Fibroblast of the aortic adventitia (primary cell): ENCODE measurements at regions not wholly inside any gene's neighbourhood (a gene's known extent, or its start where the extent isn't known, plus 50 kb on each side); places are given as distances from the start of the nearest gene placed in this dataset.

Experiments used
- DNase-seq: peaks from one replicate; pipeline ENCODE4 v3.0.0-alpha.2; 2010; ENCODE audit warnings: low read depth
- H3K4me3 ChIP-seq: 2 replicates; pipeline ENCODE4 v1.5.1; 2011; ENCODE audit warnings: low read depth, mild to moderate bottlenecking, control low read depth, low read length, moderate library complexity
- TF ChIP-seq, protein P1 (sequence below): IDR thresholded peaks from 2 replicates; pipeline ENCODE4 v1.5.1; 2011; ENCODE audit warnings: mild to moderate bottlenecking, low read length, control low read depth, inconsistent platforms; ENCODE audit not compliant: insufficient read depth

DNA sequence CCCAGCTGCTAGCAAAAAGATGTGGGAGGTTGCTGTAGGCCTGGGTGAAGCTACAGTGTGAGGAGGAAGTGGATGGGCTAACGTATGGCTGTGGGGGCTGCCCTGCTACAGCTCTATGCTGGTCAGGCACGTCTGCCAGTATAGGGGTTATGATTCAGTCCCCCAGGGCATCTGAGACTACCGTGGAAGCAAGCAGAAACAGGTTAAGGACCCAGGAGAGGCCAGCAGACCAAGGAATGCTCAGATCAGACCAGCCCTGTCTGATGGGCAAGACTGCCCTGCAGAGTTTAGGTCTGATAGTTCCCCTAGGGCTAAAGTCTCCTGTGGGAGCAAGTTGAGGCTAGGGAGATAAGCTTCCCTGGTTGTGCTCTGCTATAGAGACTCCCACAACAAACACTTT, 416.1 kb upstream of the CTNND2 start:
- TF ChIP-seq, protein P1, sequence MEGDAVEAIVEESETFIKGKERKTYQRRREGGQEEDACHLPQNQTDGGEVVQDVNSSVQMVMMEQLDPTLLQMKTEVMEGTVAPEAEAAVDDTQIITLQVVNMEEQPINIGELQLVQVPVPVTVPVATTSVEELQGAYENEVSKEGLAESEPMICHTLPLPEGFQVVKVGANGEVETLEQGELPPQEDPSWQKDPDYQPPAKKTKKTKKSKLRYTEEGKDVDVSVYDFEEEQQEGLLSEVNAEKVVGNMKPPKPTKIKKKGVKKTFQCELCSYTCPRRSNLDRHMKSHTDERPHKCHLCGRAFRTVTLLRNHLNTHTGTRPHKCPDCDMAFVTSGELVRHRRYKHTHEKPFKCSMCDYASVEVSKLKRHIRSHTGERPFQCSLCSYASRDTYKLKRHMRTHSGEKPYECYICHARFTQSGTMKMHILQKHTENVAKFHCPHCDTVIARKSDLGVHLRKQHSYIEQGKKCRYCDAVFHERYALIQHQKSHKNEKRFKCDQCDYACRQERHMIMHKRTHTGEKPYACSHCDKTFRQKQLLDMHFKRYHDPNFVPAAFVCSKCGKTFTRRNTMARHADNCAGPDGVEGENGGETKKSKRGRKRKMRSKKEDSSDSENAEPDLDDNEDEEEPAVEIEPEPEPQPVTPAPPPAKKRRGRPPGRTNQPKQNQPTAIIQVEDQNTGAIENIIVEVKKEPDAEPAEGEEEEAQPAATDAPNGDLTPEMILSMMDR: no peak
- no peak for DNase-seq
- H3K4me3 ChIP-seq: no peak overlapping the region

DNA sequence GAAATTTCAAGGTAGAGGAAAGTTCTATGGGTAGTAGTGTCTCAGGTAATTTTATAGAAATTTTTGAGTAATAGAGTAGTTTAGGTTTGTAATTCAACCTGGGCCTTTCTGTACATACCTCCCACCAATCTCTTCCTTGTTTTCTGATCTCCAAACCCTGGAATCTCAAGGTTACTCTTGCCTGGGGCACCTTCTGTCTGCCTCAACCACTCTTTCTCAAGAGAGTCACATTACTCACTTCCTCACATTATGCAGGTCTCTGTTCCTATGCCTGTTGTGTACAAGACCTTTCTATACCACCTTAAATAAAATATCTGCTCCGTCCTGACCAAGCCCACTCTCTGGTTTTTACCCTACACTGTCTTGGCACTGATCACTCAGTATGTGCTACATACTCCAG, 412.6 kb upstream of the CTNND2 start:
- no peak overlapping the region for H3K4me3 ChIP-seq
- TF ChIP-seq, protein P1: no peak
- DNase-seq: no peak

DNA sequence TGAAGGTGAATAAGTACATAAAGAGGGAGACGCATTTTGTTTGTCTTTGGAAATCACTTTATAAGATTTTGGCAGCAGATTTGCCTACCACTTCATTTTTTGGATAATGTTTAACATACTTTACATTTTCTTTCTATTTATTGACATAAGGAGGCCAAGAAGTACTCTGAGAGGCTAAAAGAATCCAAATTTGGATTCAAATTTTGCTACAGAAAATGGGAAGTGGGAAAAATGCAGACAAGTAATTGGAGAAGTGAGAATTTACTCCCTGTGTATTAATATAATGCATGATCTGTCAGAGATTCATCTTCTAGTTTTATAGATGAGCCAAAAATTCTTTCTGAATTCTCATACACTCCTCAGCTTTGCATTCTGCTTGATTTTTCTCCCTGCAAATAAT, 411.2 kb upstream of the CTNND2 start:
- TF ChIP-seq, protein P1: no peak
- no peak overlapping the region for H3K4me3 ChIP-seq
- no peak for DNase-seq

DNA sequence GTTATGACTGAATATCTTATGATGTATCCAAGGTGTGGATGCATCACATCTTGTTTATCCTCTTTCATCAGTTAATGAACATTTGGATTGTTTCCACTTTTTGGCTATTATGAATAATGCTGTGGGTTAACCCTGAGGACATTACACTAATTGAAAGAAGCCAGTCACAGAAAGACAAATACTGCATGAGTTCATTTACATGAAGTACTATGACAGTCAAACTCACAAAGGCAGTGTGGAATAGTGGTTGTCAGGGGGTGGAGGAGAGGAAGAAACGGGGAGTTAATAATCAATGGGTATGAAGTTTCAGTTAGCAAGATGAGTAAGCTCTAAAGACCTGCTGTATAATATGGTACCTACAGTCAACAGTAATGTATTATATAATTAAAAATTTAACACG, 409.4 kb upstream of the CTNND2 start:
- TF ChIP-seq, protein P1: no peak
- no peak for DNase-seq
- no peak overlapping the region for H3K4me3 ChIP-seq

DNA sequence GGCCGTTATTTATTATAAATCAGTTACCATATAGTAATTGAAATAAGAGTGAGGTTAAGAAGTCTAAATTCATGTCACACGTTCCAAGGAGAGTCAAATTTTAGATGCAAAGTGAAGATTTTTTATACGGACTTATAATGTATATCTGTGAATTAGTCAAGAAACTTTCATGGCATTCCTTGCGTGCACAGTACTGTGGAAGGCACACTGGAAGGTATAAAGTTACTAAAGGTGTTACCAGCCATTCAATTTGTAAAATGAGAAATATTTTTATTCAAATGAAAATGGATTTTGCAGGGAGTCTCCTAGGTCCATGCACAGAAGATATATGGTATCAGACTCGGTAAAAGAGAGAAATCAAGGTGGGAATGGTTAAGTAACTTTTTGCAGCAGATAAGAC, 408.1 kb upstream of the CTNND2 start:
- TF ChIP-seq, protein P1: no peak
- no peak overlapping the region for H3K4me3 ChIP-seq
- no peak for DNase-seq

DNA sequence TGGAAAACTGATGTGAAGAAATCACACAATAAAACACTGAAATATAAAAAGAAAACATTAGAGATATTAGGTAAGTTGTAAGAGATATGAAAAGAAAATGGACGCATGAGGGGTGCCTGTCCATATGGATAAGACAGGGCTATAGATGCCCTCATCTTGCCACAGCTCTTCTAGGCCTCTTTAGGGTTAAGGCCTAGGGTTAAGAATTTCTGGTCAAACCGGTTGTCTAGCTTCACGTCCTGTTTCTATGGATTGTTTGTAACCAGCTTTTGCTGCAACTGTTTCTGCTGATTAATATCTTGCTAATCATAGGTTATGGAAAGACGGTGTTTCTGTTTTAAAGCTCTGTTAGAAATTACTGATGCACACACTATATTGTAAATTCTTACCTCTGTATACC, 389.9 kb upstream of the CTNND2 start:
- H3K4me3 ChIP-seq: no peak overlapping the region
- TF ChIP-seq, protein P1: no peak
- DNase-seq: no peak

DNA sequence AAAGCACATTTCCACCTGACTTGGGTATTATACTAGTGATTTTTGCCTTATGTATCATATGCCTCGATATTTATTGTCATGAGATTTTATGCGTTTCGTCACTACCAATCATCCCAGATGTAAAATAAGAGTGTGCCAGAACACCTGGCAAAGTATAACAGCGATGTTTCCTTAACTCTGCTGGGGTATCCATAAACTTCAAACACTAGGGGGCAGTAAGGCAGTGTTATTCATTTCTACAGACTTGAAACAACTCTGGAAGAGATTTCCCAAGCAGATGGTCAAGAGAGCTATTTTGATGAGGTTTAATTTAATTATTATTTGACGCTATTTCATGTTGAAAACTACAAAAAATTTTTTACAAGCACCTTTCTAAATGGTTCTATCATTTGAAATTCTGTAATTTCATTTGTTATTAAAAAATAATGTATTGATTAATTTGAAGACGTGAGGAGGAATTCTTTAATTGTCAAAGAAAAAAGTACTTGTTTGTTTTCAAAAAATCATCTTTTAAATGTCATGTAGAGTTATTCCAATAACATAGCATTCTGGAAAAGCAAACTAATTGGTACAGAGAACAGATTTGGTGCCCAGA, 388.5 kb upstream of the CTNND2 start:
- TF ChIP-seq, protein P1: no peak
- no peak overlapping the region for H3K4me3 ChIP-seq
- no peak for DNase-seq
